ENCODE measurements at regions not wholly inside any gene's neighbourhood (a gene's known extent, or its start where the extent isn't known, plus 50 kb on each side); places are given as distances from the start of the nearest gene placed in this dataset.

DNA sequence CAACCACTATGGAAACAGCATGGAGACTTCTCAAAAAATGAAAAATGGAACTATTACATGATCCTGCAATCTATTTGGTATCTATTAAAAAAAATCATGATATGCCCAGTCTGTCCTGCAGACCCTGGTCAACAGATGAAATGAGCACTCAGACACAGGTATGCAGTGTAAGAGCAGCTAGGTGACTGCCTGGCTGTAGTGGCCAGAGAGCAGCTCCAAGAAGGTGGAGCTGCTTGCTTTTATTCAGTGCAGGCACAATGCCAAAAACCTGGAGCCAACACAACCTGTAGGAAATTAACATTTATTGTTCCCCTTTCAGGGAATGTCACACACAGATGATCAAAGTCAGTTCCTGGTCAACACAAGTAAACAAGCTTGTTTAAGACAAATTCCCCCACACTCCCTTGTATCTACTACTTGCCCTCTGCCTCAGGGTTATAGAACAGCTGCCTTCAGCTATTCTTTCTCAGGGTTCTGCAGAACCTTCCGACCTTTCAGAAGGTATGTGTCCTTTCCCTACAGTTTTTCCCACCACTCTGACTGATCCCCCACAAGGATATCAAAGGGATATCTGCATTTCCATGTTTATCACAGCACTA, 933.7 kb upstream of the SLITRK5 start:
- no peak for DNase-seq (ENCODE audit: low read depth)

DNA sequence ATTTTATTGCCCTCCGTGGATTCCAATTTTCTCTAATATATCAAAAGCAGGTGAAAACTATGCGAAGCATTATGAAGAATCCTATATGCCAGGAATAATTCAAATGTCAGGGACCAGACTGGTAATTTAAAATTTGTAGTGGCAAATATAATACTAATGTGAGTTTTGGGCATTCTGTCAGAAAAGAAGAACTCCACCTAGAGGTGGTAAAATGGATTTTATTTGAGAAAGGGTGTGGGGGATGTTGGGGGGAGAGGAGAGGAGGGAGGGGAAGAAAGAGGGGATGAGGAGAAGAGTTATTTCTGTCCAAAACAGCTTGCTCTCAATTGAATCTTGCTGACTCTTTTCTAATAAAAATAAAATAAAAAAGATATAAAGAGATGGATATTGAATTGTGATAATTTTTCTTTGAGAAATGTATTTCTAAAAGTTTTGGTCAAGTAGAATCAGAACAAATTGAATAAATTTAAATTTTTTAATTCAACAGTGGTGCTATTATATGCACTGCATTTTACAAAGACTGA, 929.3 kb upstream of the SLITRK5 start:
- DNase-seq (ENCODE audit: low read depth): no peak

DNA sequence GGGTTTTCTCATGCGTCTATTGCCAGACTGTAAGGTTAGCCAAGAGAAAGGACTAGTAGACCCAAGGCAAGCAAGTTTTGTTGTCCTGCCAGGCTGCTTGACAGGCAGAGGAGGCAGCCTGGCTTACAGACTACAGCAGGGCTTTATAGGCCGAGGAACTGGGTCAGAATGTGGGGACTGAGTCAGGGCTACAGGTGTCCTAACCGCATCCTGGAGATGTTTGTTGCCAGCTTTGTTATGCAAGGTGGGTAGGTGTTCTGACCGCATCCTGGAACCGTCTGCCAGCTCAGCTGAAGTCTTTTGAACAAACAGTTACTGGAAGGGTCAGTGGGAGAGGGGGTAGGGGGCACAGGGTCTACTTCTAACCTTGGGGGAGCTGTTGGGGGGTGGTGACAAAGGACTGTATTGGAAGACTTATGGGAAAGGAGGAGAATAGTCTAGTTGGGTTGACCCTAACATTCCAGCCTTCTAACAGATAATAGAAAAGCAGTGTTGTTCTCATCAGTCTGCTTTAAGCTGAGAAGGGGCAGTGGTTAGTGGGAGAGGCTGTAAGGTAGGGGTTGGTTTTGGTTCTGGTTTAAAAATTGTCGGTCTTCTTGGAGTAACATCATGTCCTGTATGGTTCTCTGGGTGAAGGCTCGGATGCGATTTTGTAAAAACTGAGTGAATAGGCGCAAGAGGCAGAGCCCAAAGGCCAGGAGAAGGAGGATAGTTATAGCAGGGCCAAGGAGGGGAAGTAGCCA, 913.8 kb upstream of the SLITRK5 start:
- DNase-seq (ENCODE audit: low read depth): no peak

DNA sequence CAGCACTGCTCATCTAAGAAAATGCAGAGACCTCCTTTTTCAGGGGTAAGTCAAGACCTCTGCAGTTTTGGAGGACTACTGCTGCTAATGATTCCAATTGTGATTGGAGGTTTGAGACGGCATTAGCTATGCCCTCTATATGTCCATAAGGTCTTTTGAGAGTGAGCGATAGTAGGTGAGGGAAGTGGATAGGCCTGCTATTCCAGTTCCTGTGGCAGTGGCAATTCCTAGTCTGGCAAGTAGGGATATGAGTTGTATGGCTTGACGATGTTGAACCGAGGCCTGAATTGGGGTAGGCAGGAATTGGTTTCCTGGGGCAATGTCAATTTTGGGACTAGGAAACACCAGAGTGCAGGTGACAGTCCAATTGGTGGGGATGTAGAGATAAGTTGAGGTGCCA, 913.1 kb upstream of the SLITRK5 start:
- no peak for DNase-seq (ENCODE audit: low read depth)

DNA sequence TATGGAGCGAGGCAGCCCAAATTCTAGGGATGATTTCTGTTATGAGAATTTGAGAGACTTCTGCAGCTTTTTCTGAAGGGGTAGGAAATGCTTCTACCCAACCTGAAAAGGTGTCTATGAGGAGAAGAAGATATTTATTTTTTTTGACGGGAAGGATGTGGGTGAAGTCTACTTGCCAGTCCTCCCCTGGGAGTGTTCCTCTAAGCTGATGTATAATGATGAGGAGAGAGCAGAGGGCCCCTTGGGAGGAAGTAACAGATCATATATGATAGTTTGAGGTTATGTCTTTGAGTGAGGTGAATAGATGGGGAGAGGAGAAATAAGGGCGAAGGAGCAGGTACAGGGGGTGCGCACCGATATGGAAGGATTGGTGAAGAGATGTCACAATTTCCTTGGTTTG, 910.6 kb upstream of the SLITRK5 start:
- no peak for DNase-seq (ENCODE audit: low read depth)

DNA sequence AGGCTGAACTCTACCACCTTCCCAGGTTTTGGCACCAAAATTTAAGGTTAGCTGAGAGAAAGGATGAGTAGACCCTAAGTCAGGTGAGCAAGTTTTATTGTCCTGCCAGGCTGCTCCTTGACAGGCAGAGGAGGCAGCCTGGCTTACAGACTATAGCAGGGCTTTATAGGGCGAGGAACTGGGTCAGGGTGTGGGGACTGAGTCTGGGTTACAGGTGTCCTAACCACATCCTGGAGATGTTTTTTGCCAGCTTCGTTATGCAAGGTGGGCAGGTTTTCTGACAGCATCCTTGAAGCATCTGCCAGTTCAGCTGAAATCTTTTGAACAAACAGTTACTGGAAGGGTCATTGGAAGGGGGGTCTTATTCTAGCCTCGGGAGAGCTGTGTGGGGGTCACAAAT, 905.7 kb upstream of the SLITRK5 start:
- DNase-seq (ENCODE audit: low read depth): no peak

DNA sequence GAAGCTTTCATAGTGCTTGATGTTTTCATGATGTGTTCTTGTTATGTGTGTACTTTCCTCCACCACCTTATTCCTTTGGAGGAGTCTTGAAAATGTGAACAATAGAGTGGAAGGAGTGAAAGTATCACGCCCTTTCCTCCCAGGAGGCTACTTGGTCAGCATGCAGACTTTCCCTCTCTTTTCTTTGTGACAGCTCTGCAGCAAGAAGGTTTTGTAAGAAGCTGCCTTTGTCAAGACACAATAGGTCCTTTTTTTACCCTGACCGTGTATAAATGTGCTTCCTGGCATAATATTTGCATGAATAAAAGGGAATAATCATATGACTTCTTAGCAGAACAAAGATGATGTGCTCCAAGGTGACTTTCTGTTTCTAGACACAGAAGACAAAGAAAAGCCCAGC, 882.6 kb upstream of the SLITRK5 start:
- no peak for DNase-seq (ENCODE audit: low read depth)

DNA sequence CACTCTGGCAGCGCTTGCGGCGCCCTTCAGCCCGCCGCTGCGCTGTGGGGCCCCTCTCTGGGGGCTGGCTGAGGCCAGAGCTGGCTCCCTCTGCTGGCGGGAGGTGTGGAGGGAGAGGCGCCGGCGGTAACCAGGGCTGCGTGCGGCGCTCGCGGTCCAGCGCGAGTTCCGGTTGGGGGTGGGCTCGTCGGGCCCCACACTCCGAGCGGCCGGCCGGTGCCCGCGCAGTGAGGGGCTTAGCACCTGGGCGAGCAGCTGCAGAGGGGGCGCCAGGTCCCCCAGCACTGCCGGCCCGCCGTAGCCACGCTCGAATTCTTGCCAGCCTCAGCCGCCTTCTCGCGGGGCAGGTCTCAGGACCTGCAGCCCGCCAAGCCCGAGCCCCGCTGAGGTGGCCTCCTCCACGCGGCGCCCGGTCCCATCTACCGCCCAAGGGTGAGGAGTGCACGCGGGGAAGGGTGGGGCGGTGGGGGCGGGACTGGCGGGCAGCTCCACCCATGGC, 879.0 kb upstream of the SLITRK5 start:
- DNase-seq (ENCODE audit: low read depth): no peak

DNA sequence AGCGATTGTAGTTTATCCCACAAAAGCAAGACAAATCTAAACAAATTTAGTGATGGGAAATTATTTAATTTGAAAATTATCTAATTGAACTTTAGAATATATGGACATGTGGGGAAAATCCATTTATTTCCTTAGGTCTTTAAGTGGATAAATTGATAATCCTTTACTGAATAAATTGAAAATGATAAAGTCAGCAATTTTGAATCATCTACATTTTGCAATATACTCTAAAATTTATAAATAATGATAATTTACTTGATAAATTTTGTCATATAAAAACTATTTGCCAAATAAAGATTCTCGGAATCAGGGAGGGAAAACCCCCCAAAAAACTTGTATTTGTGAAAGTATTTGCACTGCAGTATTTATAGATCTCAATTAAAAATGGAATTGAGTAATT, 875.3 kb upstream of the SLITRK5 start:
- no peak for DNase-seq (ENCODE audit: low read depth)

DNA sequence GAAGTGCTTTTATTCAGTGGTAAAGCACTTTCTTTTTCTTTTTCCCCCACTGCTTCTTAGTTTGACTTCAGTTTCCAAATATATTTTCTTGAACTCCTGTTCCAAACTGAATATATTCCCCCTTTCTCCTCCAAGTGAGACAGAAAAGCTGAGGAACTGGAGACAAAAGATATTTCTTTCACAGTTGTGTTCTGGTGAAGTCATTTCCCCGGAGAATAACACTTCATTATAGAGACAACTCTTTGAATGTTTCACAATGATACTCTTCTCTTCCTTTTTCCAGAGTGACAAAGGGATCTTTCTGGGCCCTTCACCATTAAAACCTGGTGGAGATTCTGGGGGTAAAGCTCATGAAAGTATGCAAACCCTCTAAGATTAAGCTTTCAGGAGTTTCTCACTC, 860.8 kb upstream of the SLITRK5 start:
- DNase-seq (ENCODE audit: low read depth): no peak

DNA sequence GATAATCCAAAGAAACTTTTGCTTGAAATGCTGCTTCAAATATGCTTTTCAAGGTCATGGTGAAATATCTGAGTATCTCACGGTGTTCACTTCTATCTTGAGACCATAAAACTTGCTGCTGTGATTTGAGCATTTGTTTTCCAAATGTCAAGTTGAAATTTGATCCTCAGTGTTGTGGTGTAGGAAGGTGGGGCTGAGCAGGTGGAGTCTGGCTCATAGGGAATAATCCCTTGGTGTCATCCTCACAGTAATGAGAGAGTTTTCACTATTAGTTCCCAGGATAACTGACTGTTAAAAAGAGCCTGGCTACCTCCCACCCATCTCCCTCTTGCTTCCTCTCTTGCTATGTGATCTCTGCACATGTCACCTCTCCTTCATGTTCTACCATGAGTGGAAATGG, 858.0 kb upstream of the SLITRK5 start:
- DNase-seq (ENCODE audit: low read depth): no peak

DNA sequence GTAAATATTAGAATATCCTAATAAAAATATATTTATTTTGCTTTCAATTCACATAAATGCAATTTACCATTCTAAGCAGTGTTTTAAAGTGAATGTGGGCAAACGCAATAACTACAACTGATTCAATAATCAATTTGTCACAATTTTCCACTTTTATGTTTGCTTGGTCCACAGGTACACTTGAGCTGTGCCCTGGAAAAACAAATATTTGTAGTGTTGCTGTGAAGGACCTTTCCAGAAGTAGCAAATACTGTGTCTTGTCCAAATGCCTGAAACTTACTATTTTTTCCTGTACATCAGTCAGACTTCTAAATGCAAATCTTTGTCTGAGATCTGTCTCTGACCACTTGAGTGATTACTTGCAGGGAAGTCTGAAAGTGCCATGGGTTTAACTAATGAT, 845.8 kb upstream of the SLITRK5 start:
- no peak for DNase-seq (ENCODE audit: low read depth)

DNA sequence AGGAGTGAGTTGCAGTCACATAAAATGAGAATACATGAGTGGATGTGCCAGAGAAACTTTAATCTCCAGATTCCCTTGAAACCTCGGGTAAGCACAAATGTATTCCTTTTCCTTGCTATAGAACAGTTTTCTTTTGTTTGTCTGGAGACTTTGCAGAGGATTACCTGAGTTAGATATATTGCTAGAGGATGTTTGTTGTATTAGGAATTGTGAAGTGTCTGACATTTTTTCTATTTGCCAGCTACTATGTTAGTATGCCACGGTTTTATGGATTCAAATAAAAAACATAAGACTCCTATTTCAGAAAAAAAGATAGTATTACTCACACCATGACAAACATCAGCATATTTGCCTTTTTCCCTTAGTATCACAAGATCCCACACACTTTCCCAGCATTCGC, 844.9 kb upstream of the SLITRK5 start:
- DNase-seq (ENCODE audit: low read depth): no peak

DNA sequence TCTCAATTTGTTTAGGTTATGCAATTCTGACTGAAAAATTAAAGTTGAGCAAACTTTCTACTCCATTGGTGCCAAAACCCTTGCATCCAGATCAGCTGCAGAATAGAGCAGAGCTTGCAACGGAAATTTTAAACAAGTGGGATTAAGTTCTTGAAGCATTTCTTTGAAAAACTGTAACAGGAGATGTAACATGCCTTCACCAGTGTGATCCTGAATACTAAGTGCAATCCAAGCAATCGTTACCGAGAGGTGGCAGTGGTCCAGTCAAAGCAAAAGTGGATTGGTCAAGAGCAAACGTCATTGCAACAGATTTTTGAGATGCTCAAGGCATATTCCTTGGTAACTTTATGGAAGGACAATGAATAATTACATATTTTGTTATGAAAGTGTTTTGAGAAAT, 841.1 kb upstream of the SLITRK5 start:
- DNase-seq (ENCODE audit: low read depth): no peak

DNA sequence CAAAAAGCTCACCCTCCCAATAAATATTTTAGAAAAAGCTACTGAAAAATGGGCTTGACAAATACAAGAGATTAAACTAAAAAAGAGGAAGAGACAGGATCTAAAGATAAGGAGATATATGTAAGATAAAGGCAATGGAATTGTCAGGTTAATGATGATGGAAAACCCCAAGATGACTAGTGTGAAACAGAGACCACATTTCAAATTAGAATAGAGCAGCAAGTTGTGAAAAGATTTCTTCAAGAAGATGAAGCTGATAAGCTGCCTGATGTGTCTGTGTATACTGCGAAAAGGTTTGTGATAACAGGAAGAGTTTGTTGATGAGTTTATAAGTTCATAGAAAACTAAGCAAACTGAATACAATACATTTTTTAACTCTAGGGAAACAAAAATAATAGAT, 840.1 kb upstream of the SLITRK5 start:
- no peak for DNase-seq (ENCODE audit: low read depth)

DNA sequence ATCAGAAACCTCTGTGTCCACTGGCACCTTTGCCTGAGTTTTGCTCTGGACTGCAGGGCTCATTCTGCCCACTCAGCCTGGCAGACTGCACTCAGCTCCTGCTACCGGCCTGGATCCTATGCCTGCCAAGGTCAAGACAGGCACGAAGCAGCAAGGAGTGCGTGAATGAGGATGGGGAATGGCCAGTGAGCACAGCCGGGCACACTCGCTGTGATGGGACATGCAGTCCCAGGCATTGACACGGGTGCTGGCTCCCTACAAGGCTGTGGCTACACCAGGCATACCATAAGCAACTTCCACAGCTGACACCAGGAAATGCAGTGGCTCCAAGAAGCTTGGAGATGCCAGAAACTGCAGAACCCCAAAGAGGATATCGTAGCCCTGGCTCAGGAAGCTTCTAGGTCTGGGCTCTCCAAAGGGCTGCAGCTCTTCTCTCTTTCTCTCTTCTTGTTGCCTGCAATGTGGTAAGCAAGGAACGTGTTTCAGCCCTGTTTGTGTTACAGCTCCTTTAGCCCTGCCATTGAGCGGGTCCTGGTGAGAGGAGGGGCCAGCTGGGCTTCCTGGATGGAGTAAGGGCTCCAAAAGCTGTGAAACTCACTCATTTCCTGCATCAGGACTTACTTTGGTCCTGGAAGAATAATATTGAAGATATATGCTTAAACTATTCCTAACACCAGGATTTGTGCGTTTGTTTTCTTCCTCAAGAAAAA, 832.6 kb upstream of the SLITRK5 start:
- DNase-seq (ENCODE audit: low read depth): no peak

DNA sequence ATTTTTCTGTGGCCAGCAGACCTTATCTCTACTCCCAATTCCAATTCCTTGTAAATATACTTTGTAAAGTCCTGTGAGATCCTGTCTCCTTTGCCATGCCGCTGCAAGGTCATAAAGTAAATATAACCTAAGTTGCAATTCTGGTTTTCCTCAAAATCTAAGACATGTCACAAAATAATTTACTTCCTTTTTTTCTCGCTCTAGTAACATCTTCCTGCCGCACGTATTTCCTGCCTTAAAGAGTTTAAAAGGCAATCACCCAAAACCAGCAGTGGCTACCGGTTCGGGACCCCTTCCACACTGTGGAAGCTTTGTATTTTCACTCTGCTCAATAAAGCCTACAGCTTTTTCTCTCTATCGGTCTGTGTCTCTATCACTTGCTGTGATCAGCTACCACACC, 832.0 kb upstream of the SLITRK5 start:
- no peak for DNase-seq (ENCODE audit: low read depth)

DNA sequence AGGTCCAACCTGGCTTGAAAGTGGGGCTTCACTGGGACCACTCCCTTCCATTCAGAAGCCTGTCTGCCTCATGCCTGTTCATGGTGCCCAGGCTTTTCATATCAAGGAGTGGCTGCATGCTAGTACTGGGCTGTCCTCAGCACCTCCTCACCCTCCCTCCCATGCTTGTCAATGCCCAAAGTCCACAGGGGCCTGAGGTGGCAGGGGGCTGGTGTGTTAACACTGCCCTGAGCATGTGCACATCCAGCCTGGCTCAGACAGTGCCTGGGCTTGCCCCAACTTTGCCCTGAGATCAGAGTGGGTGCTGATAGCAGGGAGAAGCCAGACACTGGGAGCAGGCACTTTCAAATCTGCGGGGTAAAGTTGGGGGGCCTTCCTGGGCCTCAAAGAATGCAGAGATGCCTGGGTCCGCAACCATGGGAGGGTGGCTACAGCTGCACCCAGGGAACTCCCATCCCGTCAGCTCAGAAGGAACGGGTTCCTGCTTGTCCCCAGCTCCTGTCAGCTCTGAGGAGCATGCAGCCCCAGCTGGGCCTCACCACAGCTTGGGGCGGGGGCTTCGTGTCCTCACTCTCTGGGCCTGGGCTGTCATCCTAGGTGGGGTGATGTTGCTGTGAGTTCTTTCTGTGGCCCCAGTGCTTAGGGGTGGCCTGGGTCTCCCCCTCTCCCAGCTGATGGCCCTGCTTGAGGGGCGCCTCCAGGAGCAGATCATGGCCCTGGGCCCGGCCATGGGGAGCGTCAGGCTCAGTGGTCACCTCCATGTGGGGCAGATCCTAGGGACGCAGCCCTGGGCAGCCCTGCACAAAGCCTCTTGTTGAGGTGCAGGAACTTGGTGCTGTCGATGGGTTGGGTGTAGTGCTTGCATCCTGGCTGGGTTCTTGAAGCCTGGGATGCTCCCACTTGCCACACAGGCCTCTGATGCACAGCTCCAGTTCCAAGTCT, 830.6 kb upstream of the SLITRK5 start:
- DNase-seq (ENCODE audit: low read depth): no peak

DNA sequence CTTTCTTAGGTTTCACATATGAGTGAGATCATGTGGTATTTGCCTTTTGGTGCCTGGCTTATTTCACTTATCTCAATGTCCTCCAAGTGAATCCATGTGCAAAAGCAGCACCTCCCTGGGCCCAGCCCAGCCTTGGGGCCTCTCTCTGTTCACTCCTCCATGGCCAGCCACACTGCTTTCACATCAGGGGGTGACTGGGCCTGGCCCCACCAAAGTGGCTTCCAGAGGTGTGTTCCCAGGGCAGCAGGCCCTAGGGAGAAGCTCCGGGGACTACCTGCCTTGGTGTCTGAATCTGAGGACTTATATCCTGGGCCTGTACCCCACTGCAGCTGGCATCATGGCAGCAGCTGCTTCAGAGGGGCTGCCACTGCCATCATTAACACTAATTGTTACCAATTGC, 829.9 kb upstream of the SLITRK5 start:
- no peak for DNase-seq (ENCODE audit: low read depth)

DNA sequence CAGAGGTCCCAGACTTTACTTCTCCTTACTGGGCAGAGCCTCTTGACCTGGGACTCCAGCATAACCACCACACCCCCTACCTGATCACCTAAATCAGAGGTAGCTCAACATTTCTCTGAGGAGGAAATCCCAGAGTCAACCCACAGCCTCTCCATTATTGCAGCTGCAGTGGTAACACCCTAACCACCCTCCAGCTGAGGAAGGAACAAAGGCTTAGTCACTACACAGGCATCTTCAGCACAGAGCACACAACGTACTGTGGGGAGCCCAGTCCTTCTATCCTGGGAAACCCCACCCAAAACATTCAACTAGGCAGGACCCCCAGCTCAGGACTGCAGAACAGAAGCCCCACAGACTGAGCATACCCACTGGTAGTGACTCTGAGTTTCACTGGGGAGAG, 824.7 kb upstream of the SLITRK5 start:
- DNase-seq (ENCODE audit: low read depth): no peak

DNA sequence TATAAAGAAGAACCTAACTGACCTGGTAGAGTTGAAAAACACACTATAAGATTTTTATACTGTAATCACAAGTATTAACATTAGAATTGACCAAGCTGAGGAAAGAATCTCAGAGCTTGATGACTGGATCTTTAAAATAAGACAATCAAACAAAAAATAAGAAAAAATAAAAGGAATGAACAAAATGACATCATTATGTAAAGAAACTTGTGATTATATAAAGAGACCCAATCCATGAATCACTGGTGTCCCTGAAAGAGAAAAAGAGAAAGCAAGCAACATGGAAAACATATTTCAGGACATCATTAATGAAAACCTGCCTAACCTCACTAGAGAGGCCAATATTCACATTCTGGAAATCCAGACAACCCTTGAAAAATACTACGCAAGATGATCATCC, 822.5 kb upstream of the SLITRK5 start:
- DNase-seq (ENCODE audit: low read depth): no peak

DNA sequence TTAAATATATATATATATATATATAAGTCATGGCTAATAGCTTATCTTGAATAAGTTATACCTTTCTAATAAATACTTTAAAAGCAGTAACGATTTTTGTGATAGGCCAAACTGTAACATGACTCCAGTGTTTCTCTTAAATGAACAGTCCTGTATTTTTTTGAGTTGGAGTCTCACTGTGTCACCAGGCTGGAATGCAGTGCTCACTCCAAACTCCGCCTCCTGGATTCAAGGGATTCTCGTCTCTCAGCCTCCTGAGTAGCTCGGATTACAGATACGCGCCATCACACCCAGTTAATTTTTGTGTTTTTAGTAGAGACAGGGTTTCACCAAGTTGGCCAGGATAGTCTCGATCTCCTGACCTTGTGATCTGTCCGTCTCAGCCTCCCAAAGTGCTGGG, 814.2 kb upstream of the SLITRK5 start:
- DNase-seq (ENCODE audit: low read depth): no peak

All from CMK (cell line).